NCI-H2196 treated with DMSO at 0.1 percent for 48 hours (cell line): ENCODE measurements at regions not wholly inside any gene's neighbourhood (a gene's known extent, or its start where the extent isn't known, plus 50 kb on each side); places are given as distances from the start of the nearest gene placed in this dataset.

Experiments used
- DNase-seq: peaks from one replicate; lab custom pipeline; 2025; ENCODE audit not compliant: unreplicated experiment; lab: John Stamatoyannopoulos, UW

DNA sequence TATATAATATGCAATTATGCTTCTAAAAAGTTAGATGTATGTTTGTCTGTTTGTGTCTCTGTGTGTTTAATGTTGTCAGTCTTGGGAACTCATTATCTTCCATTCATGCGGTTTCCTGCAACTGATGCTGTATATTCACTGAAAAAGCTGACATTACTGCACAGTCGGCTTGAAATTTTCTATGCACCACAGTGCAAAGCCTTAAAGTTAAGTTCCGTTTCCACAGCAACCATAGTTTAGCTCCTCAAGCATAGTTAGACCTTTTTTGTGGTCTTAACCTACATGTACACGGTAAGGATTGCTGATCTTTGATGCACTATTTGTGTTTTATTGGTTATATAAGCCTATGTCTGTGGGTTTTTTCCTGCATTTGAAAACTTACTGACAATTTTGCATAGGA is 309.4 kb downstream of the KCNC2 start:
- DNase-seq: no peak

DNA sequence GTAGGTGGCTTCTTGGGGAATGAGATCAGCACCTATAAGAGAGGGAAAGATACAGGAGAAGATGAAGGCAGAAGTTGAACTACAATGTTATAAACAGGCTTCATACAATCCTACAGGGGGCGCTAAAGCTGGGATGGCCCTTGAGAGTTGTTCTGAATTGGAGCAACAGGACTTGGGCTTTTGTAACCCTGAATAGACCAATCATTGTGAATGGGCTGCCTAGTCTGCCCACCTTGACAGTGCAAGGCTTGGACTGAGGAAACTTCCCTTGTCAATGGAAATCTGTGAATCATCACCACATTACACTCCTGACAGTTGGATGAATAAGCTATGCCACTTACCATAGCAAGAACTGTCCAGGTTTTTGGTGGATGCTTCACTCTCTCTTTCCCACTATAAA is 306.1 kb downstream of the KCNC2 start:
- no peak for DNase-seq

DNA sequence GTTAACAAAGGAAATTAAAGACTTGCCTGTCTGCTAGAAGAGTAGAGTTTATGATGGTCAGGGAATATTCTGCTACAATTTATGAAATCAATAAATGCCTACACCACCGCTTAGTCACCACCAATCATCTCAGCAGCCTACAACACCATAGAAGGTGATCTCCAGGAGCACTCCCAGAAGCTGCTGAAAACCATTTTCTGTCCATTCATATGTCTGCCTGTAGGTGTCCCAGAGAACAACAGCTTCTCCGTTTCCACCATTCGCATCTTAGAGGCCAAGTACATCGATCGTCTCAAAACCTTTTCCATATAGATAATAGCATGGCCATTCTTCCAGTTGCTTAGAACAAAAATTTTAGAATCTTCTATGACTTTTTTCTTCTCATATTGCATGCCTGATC is 303.4 kb downstream of the KCNC2 start:
- no peak for DNase-seq

DNA sequence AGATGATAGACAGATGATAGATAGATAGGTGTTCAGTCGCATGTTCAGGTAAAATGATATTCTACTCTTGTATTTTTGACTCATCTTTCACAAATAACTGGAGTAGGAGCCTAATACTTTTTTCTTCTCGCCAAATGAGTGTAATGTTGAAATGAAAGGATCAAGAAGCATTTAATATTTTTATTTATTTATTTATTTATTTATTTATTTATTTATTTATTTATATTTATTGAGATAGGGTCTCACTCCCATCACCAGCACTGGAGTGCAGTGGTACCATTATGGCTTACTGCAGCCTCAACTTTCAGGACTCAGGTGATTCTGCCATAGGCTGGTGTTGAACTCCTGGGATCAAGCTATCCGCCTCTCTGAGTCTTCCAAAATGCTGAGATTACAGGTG is 298.8 kb downstream of the KCNC2 start:
- no peak for DNase-seq

DNA sequence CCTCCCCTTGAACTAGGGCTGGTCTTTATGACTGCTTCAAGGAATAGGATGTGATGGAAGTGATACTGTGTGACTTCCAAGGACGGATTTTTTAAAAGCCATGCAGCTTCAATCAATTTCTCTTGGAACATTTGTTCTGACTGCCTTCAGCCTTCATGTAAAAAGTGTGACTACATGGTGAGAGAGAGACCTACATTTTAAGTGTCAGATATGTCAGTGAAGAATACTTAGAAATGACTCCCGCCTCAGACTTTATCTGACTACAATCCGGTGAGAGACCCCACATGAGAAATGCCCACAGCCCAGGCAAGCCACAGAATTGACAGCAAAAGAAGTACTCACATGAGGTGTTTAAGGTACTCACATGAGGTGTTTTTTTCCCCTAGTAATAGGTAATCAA is 295.3 kb downstream of the KCNC2 start:
- no peak for DNase-seq

DNA sequence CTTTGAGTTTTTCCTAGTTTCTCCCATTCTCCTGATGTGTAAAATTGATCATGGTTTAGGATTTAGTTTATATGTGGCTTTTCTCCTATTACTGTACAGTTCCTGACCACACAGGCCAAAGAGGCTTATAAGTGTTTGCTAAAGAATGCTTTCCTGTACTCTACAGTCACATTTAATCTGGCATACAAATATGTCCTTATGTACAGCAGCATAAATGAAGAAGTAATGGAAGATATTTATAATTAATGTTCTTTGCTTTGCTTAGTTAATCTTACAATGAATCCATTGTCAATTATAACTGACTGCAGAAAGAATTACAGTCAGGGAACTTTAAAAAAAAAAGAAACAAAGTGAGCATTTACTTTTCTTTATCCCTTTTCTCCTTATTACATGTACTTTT is 293.9 kb downstream of the KCNC2 start:
- no peak for DNase-seq

DNA sequence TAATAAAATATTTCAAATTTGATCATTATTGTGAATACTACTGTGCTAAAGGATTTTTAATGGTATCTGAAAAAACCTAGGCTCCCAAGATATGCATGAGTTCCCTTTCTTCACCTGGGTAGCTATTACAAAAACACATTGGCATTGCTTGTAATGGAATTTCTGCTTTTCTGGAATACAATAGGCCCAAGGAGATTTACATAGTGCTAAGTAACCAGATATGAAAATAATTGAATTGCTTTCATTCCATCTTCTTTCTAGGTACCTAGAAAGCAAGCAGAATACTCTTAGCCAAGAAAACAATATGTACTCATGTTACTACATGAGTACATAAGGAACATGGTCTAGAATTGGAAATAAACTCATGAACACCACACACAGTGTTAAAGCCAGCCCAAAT is 291.9 kb downstream of the KCNC2 start:
- no peak for DNase-seq

DNA sequence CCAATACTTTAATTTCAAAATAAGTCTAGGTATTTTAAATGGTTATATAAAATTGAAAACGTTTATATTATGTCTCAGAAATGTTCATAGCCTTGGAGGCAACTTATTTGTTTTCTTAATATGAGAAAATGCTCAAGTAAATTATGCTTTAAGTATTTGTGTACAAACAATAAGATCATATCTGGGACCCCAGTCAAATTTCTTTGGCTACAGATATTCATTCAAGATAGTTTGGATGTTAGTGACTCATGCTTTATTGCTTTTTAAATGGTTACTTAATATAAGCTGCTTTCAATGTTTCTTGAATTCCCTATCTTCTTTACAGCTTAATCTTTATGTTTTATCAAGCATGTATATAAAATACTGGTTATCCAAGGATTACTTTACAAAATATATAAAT is 291.3 kb downstream of the KCNC2 start:
- no peak for DNase-seq

DNA sequence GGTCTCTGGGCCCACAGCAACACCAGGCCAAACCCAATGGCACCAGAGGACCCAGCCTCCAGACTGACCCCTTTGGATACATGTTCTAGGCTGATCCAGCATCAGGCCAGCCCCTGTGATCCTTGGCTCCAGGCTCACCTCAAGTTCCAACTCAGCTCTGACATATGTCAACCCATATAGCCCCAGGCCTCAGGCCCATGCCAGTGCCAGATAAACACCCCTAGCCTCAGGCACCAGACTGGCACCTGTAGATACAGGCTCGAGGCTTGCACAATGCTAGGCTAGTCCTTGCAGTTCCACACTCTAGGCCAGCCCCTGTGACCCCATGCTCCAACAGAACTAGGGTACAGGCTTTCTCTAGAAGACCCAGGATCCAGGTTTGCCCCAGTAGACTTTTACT is 287.5 kb downstream of the KCNC2 start:
- no peak for DNase-seq

DNA sequence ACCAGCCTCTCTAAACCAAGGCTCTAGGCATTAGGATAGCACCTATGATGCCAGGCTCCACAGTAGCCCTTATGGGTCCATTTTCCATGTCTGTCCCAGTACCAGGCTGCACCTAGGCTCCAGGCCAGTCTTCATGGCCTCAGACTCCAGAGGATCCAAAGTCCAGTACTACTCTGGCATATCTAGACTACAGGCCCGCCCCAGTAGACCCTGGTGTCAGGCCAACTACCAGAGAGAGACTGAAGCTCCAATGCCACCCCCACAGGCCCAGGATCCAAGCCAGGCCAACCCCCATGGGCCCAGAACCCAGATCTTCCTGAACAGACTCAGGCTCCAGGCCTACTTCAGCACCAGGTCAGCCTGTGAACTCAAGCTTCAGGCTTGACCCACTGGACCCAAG is 287.0 kb downstream of the KCNC2 start:
- no peak for DNase-seq

DNA sequence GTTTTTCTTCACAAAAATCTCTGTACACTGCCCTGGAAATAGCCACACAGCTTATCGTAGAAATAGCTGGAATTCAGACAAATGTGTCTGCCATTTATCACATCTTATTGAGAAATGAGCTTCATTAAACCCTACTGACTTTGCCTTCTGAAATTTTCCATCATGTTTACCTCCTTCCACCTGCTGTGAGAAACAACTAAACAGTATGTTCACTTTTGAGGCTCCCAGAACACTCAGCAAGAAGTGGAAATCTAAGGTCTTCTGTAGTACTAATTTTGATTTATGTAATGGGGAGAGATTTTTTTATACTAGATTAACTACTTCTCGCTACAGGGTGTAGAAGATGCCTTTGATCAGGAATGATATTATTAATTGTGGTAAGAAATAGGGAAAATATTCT is 268.0 kb downstream of the KCNC2 start:
- DNase-seq: no peak

DNA sequence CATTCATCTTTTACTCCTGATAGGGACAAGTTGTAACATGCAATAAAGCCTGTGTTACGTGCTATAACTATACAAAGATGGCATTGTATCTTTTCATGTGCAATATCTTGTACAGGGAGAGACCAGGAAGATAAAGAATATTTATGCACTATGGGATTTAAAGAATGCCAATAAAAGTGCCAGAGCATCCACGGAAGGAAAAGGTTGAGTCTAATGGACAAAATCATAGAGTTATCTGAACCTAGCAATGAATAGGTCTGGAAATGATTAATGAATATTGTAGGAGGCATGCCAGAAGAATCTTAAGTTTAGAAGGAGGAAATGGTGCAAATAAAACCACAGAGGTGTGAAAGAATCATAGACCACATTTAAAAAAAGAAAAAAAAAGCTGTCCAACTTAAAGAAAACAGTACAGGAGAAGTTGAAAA is 263.9 kb downstream of the KCNC2 start:
- no peak for DNase-seq

DNA sequence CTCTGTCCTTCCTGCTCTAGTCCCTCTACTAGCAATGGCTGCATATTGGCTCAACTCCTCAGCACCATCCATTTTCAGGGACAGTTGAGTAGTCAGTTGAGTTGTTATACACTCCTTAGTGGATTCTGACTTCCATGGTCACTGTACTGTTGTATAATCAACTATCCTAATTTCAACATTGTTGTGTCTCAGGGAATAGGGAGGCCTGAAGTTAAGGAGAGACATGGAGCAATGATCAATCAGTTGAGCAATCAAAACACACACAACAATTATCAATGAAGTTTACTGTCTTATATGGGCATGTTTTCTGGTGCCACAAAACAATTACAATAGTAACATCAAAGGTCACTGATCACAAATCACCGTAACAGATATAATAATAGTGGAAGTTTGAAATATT is 255.9 kb downstream of the KCNC2 start:
- no peak for DNase-seq

DNA sequence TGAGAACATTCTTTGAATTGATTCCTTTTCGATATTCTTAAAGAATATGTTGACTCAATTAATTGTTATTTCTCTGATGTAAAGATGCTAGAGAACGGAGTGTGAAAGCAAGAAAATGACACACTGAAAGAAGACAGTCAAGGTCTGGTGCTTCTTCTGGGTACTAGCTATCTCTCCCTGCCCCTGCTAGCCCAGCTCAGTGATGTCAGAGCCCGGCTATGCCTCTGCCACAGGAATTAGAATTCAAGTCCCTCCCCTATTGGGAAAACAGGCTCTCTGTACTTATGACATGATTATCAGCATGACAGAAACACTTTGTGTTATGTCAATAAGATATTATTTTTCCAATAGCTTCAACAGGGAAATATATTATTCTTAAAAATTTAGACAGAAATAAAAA is 252.4 kb downstream of the KCNC2 start:
- no peak for DNase-seq

DNA sequence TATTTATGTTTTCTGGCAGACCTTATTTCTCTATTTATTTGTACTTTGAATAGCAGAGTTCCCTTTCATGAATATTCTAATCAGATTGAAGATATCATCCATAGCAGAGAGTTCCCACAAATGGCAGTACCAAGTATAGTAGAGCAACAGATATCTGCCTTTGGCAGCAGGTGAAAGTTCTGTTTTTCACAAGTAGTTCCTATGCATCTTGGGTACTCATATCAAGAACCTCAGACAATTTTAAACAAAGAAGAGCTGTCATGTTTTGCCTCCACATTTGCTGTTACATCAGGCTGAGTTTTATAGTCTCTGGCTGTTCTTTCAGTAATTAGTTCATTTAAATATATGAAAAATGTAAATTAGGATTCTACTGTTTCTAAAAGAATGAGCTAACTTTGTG is 252.0 kb downstream of the KCNC2 start:
- no peak for DNase-seq

DNA sequence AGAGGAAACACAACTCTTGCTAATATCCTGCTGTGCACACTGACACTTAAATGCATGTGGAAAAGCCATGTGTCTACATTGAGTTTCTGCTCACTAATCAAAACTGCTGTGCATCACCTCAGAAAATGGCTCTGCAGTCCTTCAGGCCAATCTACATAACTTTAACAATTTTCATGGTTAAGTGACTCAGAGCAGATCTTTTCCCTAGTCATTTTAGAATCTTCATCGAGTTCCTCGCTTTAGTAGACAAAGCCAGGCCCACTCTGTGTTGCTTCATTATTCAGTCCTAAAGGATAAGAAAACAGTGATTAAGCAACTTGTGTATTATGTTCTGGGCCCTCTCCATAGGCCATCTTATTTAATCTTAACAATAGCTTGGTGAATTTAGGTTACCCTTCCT is 250.0 kb downstream of the KCNC2 start:
- no peak for DNase-seq

DNA sequence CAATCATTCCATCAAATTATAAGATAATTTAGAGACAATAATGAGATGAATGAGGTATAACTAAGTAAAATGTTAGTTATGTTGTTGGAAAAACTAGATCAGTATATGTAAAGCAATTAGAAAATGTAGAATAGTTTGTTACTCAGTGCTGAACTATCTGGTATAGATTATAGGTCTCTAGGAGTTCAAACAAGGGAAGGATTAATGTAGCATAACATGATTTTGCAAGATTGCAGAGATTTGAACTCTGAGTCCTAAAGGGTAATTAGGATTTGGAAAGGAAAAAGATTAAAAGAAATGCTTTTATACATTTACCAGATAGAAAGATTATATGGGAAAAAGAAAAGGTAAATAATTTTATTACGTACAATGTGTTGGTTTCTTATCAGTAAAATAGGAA is 246.3 kb downstream of the KCNC2 start:
- DNase-seq: no peak

DNA sequence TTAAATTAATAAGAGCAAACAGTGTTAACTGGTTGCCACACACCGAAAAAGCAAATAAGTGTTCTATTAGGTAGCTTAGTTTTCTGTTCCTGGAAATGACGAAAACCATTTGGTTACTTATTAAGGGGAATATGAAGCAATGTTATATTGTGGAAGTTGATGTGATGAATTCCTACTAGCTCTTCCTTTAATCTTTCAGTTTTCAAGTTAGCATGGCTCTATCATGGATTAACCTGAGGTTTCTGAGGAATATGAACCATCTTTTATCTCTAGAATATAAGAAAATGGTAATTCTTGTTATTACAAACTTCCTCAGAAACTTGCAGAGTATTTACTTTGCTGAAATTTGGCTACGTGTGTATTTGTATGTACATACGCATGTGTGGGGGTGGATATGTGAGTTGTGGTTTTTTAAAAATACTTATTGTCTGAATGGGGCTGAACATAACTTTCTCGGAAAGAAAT is 245.7 kb downstream of the KCNC2 start:
- no peak for DNase-seq

DNA sequence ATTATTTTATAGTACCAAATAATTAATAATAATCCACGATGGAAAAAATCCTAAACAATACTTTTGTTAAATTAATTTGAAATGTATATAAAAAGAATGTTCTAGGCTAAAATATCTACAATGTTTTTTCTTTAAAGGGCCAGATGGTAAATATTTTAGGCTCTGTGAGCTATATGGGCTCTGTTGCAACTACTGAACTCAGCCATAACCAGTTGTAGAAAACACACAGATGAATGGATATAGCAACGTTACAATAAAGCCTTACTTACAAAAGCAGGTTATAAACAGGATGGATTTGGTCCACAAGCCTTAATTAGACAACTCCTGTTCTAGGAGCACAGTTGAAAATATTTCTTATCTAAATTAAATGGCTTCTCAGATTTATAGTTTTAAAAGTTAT is 245.2 kb downstream of the KCNC2 start:
- no peak for DNase-seq

DNA sequence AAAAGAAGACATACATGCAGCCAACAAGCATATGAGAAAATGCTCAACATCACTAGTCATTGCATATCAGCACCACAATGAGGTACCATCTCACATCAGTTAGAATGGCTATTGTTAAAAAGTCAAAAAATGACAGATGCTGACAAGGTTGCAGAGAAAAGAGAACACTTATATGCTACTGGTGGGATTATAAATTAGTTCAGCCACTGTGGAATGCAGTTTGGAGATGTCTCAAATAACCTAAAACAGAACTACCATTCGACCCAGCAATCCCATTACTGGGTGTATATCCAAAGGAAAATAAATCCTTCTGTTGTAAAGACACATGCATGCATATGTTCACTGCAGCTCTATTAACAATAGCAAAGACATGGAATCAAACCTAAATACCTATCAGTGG is 238.4 kb downstream of the KCNC2 start:
- DNase-seq: no peak

DNA sequence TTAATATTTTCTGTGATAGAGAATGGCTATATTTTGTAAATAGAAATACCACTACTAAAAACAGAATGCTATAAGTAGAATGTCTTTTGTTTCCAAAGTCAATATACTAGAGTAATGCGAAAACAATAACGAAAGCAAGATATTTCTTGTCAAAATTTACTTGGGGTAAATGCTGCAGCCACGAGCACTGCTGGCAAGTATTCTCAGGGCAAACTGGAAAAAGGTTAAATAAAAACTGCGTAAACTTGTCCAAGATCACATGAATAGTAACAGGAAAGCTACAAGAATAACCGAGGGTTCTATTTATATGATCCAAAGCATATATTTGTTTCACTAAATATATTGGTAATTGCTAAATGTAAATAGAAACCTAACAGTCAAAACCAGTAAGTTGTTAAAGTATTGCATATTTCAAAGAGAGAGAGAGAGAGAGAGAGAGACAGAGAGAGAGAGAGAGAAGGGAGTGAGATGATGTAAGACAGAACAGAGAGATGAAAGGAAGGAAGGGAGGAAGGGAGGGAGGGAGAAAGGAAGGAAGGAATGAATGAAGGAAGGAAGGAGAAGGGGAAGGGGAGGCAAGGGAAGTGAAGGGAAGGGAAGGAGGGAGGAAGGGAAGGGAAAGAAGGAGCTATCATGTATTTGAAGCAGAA is 231.7 kb downstream of the KCNC2 start:
- no peak for DNase-seq

DNA sequence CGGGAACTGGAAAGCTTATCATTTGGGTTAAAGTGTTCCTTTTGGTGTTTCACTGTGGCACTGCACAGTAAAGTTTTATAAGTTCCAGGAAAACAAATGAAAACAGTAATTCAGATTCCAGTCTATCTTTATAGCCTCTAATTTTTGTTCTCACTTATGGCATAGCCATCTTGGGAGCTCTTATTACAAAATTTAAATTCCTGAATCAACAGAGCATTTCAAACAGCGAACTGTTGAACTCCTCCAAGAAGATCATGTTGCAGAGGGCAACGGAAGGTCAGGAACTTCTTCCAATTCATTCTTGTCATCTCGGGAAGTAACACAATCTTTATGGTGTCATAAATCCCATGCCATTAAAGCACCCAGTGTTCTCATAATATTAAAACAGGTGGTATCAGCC is 229.1 kb downstream of the KCNC2 start:
- no peak for DNase-seq

DNA sequence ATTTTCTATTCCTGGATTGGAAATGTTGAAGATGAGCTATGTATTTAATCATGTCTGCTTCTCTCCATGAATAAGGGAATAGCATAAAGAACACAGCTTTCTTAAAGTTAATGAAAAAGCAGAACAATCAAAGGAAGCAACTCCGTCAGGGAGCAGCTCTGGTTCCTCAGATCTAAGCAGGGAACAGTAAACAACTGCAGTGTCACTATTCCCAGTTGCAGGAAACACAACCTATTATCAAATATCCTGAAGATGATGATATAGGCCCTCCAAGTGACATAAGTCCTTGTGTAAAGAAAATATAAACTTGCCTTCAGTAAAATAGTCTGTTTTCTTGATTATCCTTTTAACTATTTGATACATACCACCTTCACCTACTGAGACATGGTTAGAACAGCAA is 228.1 kb downstream of the KCNC2 start:
- no peak for DNase-seq

DNA sequence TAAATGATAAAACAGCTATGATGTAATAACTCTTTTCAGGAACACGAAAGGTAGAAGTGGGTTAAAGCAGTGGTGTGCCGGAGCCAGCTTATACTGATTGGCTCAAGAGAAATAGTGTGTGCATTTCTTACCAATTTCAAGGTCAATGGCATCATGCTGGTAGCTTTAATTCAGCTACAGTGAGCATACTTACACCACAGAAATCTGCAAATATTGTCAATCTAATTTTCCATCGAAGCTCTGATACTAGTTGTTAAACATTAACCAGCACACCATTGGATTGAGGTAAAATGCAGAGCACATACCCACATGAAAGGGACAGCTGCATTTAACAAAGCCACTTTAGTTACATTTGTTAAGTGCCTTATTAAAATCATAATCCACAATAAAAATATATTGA is 225.7 kb downstream of the KCNC2 start:
- no peak for DNase-seq
